Stimulated activated CD4-positive, alpha-beta T cell treated with anti-CD3 and anti-CD28 coated beads, Interleukin-1b, Interleukin-23, amount 100 ng/mL, for 4 hours (primary cell): ENCODE measurements at regions not wholly inside any gene's neighbourhood (a gene's known extent, or its start where the extent isn't known, plus 50 kb on each side); places are given as distances from the start of the nearest gene placed in this dataset.
"Not testable (repeated sequence)": the region's sequence is repeated elsewhere in the genome, so short reads cannot be mapped to it uniquely, and the experiment has no call there.

Experiments used
- DNase-seq, 2 donors: peaks; one replicate each; pipeline ENCODE4 v3.0.0-alpha.2; 2020; ENCODE audit warnings: low read depth in 2 of 2

DNA sequence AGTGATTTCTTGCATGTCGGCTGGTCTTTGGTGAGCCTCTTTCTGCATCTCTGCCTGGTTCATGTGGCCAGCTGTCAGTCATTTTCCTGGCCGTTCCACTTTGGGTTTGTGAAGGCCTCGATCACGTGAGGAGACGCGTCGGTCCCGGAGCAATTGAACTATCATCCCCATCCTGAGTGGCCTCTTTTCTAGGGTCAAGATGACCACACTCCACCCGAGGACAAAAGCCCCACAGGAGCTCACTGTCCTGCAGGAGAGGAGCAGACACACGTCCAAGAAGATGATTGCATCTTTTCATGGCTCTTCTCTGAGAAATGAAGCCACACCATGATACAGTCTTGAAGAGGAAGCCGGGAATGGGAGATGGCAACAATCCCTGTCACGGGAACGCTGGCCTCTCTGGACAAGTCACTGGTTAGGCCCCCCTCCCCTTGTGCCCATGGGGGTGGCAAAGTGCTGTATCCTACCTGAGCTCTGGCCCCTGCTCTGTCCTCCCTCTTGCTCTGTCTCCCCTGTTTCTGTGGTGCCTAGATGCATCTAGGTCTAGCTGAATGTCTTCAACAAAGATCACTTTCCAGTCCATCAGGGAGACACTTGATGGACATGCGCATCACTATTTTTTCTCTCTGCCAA is 291.4 kb upstream of the ZNF337 start:
- not testable (repeated sequence) for DNase-seq

DNA sequence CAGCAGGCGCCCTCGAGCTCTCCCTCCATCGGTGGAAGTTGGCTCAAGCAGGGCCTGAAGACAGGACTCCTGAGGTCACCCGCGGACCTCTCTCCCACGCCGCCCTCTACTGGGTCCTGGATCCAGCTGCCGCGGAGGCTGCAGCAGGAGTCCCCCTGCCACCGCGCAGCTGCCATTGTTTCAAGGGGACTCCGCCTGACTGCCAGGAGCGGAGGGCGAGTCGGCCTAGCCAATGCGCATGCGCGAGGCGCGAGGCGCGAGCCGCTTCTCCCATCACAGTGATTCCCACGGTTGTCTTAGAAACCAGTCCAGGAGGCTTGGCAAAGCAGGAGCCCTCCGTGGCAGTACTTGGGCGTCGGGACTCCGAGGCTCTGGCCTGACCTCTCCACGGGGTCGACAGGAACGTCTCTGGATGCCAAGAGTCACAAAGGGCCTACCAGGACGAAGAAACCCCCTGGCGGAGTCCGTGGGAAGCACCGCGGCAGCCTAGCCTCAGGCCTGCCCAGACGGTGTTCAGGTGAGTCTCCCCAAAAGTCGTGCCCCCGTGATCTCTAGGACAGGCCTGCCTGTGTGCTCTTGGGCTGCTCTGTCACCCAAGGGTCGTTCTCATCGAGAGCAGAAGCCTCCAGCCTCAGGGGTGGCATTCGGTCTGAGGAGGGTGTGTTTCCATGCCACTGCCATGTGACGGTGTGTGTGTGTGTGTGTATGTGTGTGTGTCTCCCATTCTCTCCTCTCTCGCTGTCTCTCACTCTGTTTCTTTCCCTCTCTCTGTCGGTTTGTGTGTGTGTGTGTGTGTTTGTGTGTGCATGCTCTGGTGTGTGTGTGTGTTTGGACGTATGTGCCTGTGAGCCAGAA is 290.6 kb upstream of the ZNF337 start:
- peak; percentile 23 to 55 for DNase-seq

DNA sequence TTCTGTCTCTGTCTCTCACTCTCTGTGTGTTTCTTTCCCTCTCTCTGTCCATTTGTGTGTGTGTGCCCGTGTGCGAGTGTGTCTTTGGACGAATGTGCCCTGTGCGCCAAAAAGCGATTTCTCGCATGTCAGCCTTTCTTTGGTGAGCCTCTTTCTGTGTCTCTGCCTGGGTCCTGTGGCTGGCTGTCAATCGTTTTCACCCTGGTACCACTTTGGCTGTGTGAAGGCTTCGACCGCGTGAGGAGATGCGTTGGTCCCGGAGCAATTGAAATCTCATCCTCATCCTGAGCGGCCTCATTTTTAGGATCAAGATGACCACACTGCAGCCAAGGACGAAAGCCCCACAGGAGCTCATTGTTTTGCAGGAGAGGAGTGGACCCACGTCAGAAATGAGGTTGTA is 288.9 kb upstream of the ZNF337 start:
- no peak for DNase-seq

DNA sequence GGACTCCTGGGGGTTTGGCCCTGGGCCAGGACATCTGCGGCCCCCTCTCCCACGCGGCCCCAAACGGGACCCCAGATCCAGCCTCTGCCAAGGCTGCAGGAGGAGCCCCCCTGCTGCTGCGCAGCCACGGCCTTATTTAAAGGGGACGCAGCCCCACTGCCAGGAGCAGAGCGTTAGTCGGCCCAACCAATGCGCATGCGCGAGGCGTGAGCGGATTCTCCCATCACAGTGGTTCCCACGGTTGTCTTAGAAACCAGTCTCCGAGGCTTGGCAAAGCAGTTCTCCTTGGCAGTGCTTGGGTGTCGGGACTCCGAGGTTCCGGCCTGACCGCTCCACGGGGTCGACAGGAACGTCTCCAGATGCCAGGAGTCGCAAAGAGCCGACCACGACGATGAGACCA is 288.3 kb upstream of the ZNF337 start:
- peak; percentile 17 to 48 for DNase-seq

DNA sequence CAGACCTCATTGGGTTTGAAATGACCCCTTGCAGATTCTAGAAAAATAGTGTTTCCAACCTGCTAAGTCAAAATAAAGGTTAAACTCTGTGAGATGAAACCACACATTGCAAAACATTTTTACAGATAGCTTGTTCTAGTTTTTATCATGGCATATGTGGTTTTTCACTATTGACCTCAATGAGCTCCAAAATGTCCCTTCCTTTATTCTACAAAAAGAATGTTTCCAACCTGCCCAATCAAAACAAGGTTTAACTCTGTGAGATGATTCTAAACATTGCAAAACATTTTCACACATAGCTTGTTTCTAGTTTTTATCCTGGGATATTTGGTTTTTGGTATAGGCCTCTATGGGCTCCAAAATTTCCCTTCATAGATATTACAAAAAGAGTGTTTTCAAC is 286.0 kb upstream of the ZNF337 start:
- DNase-seq = not testable (repeated sequence)

DNA sequence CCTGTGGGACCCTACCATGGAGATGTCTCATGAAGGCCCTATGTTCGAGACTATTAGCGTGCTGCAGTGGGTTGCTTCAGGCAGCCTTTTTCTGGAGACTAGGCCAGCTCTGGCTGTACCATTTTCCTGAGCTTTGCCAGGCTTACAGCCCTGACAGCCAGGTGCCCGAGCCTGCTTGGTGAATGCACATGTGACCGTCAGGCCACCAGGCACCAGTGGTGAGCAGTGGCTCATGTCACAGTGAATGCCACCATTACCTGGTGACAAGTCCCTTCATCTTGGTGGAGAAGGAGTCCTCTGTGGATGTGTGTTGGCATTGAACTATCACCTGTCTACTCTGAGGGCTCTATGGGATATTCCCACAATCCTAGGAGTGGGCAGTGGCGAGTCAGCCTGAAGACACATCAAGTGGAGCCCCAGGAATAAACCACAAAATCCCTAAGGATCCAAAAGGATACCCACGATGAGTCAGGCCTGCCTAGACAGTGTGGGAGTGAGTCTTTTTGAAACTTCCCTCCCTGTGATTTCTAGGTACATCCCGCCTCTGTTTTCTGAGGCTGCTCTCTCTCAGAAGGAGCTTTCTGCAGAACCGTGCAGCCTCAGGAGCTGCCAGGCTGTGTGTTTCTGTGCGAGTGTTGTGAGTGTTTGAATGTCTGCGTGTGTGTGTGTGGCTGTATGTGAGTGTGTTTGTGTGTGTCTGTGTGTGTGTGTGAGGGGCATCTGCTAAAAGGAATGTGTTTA is 282.0 kb upstream of the ZNF337 start:
- not testable (repeated sequence) for DNase-seq

DNA sequence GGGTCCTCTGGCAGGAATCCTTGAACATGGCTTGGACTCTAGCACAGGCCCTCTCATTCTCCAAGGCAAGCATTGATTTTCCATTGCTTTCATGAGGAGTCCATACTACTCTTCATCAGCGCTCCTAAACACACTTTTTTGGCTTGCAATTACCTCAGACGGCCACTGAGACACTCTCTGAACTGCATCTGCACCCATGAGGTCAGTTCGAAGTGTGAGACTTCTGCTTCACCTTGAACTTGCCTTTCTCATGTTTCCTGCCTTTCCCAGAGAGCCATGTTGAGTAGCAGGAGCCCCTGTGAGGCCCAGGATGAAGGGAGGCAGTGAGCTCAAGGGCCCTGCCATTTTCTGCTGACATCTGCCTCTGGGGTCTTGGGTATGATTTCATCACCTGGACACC is 279.2 kb upstream of the ZNF337 start:
- DNase-seq = not testable (repeated sequence)

DNA sequence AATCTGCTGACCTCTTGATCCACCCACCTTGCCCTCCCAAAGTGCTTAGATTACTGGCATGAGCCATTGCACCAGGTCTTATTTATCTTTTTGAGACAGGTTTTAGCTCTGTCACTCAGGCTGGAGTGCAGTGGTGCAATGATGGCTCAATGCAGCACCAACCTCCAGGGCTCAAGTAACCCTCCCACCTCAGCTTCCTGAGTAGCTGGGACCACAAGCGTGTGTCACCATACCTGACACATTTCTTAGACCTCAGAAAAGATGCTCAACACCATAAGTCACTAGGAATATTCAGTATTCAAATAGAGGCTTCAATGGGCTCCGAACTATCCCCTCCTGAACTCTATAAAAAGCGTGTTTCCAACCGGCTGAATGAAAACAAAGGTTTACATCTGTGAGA is 268.6 kb upstream of the ZNF337 start:
- DNase-seq = not testable (repeated sequence)

DNA sequence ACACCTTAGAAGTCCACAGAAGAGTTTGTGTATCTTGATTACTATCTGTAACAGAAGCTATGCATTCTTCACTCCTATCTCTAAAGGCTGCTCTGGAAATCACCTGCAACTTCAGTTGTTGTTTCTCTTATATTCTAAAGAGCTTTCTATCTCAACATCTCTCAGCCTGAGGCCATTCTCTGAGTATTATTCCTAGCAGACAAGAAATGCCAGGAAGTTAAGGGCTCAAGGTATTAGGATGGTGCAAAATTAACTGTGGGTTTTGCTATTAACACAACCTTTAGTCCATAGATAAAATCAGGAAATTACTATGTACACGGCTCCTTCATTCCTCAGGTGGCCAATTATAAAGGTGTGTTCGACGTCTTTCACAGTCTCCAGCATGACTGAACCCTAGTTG is 257.2 kb upstream of the ZNF337 start:
- not testable (repeated sequence) for DNase-seq

DNA sequence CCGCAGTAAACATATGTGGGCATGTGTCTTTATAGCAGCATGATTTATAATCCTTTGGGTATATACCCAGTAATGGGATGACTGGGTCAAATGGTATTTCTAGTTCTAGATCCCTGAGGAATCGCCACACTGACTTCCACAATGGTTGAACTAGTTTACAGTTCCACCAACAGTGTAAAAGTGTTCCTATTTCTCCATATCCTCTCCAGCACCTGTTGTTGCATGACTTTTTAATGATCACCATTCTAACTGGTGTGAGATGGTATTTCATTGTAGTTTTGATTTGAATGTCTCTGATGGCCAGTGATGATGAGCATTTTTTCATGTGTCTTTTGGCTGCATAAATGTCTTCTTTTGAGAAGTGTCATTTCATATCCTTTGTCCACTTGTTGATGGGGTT is 238.6 kb upstream of the ZNF337 start:
- DNase-seq = not testable (repeated sequence)

DNA sequence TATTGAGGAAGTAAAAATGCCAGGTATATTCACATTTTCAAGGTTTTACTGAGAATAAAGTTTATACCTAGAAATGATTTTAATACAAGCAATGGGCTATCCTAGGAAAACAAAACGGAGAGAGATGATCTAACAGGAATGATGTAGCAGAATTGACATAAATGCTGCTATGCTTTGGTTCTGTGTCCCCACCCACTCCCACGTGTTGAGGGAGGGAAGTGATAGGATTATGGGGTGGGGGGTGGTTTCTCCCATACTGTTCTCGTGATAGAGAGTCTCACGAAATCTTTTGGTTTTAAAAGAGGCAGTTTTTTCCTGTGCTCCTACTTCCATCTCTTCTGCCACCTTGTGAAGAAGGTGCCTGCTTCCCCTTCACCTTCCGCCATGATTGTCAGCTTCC is 236.2 kb upstream of the ZNF337 start:
- not testable (repeated sequence) for DNase-seq

DNA sequence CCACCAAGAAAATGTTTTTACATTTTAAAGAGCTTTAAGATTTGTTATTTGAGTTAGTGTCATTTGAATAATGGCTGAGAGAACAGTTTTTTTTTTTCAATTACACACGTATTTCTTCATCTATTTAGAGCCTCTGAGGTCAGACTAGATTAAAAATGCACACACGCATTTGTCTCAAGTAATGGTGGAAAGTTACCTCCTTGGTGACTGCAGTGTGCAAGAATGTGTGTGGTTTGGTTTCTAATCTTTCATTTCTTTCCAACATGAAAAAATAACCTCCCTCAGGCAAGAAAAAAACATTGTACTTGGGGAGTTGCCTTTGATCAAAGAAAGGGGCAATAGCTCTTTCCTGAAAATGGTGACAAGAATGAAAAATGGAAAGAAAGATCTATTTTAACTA is 235.5 kb upstream of the ZNF337 start:
- DNase-seq = not testable (repeated sequence)

DNA sequence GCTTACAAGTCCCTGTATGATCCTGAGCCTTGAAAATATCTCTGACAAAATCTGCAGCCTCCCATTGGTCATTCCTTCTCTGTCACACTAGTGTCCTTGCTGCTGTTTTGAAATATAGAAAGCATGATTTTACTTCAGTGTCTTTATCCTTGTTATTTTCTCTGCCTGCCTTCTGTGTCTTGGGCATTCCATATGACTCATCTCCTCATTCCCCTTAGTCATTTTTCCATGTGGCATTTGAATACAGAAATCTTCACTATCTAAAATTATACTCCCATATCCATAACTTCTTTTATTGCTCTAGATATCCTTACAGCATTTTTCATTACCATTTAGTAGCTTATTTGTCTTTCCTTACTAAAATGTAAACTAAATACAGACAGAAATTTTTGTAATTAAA is 205.7 kb upstream of the ZNF337 start:
- not testable (repeated sequence) for DNase-seq

DNA sequence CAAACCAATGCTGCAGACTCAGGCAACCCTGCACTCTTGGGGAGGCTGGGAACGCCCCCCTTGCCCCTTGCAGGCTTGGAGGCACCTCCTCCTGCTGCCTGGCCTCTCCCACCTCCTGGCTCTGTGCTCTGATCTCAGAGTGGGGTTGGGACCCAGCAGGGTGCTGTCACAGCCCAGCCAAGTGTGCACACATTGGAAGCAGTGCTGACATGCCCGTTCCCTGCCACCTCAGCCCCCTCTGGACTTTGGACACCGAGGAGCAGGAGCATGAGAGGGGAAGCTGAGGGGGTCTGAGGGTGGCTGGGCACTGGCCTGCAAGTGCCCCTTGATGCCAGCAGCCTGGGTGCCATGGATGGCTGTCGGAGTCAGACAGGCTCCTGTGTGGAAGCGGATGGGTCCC is 202.0 kb upstream of the ZNF337 start:
- DNase-seq = not testable (repeated sequence)

DNA sequence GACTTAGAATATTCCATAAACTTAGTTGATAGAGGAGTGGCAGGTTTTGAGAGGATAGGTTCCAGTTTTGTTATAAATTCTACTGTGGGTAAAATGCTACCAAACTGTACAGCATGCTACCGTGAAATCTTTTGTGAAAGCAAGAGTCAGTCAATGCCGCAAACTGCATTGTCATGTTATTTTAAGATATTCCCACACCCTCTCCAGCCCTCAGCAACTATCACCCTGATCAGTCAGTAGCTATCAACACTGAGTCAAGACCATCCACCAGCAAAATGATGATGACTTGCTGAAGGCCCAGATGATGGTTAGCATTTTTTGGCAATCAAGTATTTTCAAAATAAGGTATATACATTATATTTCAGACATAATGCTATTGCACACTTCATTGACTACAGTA is 182.4 kb upstream of the ZNF337 start:
- DNase-seq = not testable (repeated sequence)

DNA sequence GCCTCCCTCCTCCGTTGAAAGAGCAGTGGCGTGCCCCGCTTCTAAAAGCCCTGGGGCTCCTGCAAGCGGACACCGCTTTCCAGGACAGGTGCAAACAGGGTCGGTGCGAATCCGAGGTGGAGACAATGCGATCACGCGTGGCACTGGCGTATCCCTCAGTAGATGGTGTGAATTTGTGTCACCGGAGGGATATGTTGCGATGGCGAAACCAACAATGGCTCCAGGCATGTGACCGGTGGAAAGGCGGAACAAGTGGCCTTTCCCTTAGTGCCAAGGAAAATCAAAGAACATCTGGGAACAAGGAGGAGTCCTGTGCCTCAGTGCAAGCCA is 172.0 kb upstream of the ZNF337 start:
- not testable (repeated sequence) for DNase-seq

DNA sequence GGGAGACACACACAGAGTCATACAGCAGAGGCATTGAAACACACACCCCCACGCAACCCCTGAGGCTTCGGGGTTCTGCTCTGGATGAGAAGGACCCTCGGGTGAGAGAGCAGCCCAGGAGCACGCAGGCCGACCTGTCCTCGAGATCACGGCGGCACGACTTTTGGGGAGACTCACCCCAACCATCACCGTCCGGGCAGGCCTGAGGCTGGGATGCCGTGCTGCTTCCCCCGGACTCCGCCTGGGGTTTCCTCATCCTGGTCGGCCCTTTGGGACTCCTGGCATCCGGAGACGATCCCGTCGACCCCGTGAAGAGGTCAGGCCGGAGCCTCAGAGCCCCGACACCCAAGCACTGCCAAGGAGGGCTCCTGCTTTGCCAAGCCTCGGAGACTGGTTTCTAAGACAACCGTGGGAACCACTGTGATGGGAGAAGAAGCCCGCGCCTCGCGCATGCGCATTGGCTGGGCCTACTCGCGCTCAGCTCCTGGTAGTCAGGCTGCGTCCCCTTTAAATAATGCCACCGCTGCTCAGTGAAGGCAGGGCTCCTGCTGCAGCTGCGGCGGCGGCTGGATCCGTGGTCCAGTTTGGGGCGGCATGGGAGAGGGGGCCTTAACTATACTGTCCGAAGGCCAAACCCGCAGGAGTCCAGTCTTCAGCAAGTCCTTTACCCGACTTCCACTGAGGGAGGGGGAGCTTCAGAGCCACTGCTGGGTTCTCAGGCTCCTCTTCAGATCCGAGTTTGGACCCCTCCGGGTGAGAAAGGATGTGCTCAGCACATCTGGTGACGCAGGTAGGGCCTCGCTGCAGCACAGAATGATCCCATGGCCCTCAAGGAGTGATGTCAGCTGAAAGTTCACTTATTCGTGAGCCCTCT is 171.4 kb upstream of the ZNF337 start:
- peak; percentile 43 to 71 for DNase-seq

DNA sequence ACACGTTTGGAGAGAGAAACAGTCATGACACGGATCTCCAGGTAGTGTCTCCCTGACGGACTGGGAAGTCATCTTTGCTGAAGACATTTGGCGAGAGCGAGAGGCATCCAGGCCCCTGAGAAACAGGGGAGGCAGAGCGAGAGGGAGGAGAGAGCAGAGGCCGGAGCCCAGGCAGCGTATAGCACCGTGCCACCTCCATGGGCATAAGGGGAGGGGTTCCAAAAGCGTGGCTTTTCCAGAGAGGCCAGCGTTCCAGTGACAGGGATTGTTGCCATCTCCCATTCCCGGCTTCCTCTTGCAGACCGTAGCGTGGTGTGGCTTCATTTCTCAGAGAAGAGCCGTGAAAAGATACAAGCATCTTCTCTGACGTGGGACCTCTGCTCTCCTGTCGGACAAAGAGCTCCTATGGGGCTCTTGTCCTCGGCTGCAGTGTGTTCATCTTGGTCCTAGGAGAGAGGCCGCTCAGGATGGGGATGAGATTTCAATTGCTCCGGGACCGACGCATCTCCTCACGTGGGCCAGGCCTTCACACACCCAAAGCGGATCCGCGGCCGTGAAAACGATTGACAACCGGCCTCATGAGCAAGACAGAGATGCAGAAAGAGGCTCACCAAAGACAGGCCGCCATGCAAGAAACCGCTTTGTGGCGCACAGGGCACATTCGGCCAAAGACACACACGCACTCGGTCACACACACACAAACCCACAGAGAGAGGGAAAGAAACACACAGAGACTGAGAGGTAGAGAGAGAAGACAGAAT is 170.5 kb upstream of the ZNF337 start:
- not testable (repeated sequence) for DNase-seq

DNA sequence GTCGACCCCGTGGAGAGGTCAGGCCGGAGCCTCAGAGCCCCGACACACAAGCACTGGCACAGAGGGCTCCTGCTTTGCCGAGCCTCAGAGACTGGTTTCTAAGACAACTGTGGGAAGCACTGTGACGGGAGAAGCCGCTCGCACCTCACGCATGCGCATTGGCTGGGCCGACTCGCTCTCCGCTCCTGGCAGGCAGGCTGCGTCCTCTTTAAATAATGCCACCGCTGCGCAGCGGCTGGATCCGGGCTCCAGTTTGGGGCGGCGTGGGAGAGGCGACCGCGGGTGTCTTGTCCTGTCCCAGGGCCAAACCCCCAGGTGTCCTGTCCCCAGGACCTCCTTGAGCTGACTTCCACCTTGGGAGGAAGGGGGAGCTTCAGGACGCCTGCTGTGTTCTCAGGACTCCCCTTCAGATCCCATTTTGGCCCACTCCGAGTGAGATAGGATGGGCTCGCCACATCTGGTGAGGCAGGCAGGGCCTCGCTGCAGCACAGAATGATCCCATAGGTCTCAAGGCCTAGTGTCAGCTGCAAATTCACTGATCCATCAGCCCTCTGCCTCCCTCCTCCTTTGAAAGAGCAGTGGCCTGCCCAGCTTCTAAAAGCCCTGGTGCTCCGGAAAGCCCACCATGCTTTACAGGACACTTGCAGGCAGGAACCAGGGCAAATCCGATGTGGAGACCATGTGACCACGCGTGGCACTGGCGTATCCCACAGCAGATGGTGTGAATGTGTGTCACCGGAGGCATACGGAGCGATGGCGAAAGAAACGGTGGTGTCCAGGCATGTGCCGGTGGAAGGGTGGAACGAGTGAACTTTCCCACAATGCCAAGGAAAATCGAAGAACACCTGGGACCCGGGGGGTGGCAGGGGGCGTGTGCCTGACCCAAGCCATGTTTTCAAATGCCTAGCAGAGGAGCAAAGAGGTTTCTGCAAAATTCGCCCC is 169.3 kb upstream of the ZNF337 start:
- DNase-seq = peak; percentile 65 to 69
